Activated T-helper 1 cell treated with anti-CD3 and anti-CD28 coated beads, Interleukin-12 subunit alpha, Interleukin-12 subunit beta, Interleukin-2, Interleukin-4 antibody, amounts not matched to agents 30 ng/mL and 10 ng/mL and 1 ng/mL, durations not matched to agents 14 hours and 24 hours and 36 hours (primary cell): ENCODE measurements at regions not wholly inside any gene's neighbourhood (a gene's known extent, or its start where the extent isn't known, plus 50 kb on each side); places are given as distances from the start of the nearest gene placed in this dataset.

ENCODE experiments used
- DNase-seq: peaks from one replicate; pipeline ENCODE4 v3.0.0; 2021; ENCODE audit warnings: low spot score
- H3K27ac Mint-ChIP-seq: one replicate; pipeline ENCODE4 v1.8.0; 2021; ENCODE audit warnings: mild to moderate bottlenecking, mixed read lengths
- H3K27me3 Mint-ChIP-seq: one replicate; pipeline ENCODE4 v1.8.0; 2022; ENCODE audit warnings: mild to moderate bottlenecking, moderate library complexity, mixed read lengths; ENCODE audit not compliant: insufficient read depth
- H3K36me3 Mint-ChIP-seq: one replicate; pipeline ENCODE4 v1.8.0; 2021; ENCODE audit warnings: low read depth, mixed read lengths
- H3K4me1 Mint-ChIP-seq: one replicate; pipeline ENCODE4 v1.8.0; 2021; ENCODE audit warnings: low read depth, mixed read lengths
- H3K4me3 Mint-ChIP-seq: one replicate; pipeline ENCODE4 v1.8.0; 2021; ENCODE audit warnings: mild to moderate bottlenecking, moderate library complexity, mixed read lengths
- H3K9me3 Mint-ChIP-seq: one replicate; pipeline ENCODE4 v1.8.0; 2021; ENCODE audit warnings: mixed read lengths
- intact Hi-C: fragments of 100-400 bp; cut with micrococcal nuclease; formaldehyde crosslinking; loops from one replicate; pipeline ENCODE4 v1.15.1; 2024

DNA sequence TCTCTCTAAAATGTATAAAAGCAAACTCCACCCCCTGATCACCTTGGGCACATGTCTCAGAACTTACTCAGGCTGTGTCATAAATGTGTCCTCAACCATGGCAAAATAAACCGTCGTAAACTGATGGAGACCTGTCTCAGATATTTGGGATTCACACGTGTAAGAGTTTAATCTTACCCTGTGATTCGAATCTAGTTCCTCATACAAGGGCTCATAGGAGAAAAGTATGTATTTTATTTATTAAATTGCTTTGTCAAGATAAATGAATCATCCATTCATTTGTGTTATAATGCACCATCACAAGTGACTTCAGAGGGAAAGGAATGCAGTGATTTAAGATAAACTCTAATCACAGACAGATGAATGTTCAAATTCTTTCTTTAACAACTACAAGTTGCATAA lies 712.5 kb upstream of the LRATD1 start:
- Mint-ChIP-seq H3K4me1 (no peaks in the 10 kb centered on the region), H3K4me3 (no peak overlapping the region), H3K9me3 (peaks cover 15% of the 10 kb centered on the region), H3K27me3 (no peaks in the 10 kb centered on the region), H3K27ac (no peak overlapping the region), H3K36me3 (no peaks in the 10 kb centered on the region)
- no peak for DNase-seq
- intact Hi-C loops = no loop called here

- intact Hi-C loops = no loop called here
Observed at GRCh38 chr2:13921245-13921644, 711.3 kb upstream of the LRATD1 start.

DNA sequence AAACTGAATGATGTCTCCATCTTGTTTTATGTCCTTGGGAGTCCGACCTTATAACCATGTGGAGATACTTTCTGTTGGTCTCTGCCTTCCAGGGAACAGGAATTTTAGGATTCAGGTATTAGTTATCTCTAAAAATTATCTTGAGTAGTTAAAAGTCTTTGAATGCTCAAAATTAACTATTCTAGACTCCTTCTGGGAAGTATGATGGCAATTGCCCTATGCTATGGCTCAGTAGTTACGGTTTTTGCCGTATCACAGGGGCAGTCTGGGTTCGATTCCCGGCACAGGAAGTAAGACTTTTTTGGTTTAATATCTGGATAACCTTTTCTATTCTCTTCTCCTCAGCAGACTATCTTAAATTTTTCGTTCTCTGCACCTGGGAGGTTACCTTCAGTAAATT lies 708.7 kb upstream of the LRATD1 start:
- Mint-ChIP-seq H3K4me1 (no peaks in the 10 kb centered on the region), H3K27me3 (no peaks in the 10 kb centered on the region), H3K4me3 (no peak overlapping the region), H3K36me3 (no peaks in the 10 kb centered on the region), H3K27ac (no peak overlapping the region), H3K9me3 (peaks cover 30% of the 10 kb centered on the region)
- intact Hi-C loops = no loop called here
- no peak for DNase-seq

More at GRCh38 chr2:13921245-13921644, 711.3 kb upstream of the LRATD1 start:
- no peak overlapping the region for H3K4me3 Mint-ChIP-seq
- H3K9me3 Mint-ChIP-seq = peaks cover 15% of the 10 kb centered on the region
- no peaks in the 10 kb centered on the region for H3K27me3 Mint-ChIP-seq
- H3K4me1 Mint-ChIP-seq = no peaks in the 10 kb centered on the region
- H3K36me3 Mint-ChIP-seq = no peaks in the 10 kb centered on the region
- DNase-seq = no peak
- no peak overlapping the region for H3K27ac Mint-ChIP-seq

DNA sequence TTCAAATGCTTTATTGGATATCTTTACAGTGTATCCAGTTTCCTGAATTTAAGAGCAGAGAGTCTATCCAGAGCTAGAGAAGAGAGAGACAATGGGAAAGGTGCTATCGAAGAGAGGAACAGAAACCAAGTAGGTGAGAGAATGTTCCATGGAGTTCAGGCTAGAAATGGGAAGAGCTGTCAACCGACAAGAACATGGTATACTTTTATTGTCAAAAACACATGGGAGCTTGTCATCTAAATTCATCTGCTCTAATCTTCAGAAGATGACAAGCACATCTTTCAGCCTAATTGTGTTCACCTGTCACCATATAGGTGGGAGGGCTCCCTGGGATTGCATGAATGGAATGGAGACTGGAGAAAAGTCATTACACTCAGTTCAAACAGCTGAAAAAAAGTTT lies 690.4 kb upstream of the LRATD1 start:
- no peaks in the 10 kb centered on the region for H3K27me3 Mint-ChIP-seq
- no peak overlapping the region for H3K27ac Mint-ChIP-seq
- no peaks in the 10 kb centered on the region for H3K9me3 Mint-ChIP-seq
- intact Hi-C loops = no loop called here
- H3K4me3 Mint-ChIP-seq = no peak overlapping the region
- no peak for DNase-seq
- no peaks in the 10 kb centered on the region for H3K4me1 Mint-ChIP-seq
- no peaks in the 10 kb centered on the region for H3K36me3 Mint-ChIP-seq

DNA sequence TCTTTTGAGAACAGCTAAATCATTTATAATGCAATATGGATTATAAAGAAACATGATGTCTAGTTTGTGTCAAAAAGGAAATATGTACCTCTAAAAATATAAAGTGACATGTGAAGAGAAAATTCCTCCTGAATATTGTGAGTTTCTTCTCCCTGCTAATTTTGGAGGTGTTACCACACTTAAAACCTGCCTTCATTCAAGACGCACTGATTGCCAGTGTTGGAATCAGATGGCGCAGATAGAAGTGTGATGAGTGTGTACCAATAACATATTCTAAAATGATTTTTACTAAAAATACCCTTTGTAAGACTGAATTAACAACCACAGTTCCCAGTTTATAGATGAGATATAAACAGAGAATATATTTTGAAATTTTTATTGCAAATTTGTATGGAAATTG lies 681.8 kb upstream of the LRATD1 start:
- Mint-ChIP-seq H3K27me3 (no peaks in the 10 kb centered on the region), H3K27ac (no peak overlapping the region), H3K36me3 (no peaks in the 10 kb centered on the region), H3K4me1 (no peaks in the 10 kb centered on the region), H3K9me3 (peaks cover 11% of the 10 kb centered on the region), H3K4me3 (no peak overlapping the region)
- no peak for DNase-seq
- intact Hi-C loops = no loop called here

DNA sequence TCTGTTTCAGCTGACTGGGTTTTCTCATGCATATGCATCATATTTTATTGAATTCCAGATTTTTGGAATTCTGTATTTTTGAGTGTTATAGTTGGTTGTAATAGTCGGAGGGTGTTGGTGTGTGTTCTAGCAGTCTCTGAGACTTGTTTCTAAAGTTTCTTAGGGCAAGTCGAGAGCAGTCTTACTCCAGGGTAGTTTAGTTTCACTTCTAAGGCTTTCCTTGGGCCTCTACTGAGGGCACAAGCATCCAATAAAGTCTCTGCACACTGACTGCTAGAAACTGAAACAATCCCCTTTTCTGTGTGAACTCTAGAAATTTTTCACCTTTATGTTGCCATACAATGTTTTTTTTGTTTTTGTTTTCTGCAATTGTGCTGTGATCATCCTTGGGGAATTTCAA lies 663.7 kb upstream of the LRATD1 start:
- no peak overlapping the region for H3K27ac Mint-ChIP-seq
- no peaks in the 10 kb centered on the region for H3K4me1 Mint-ChIP-seq
- no peak for DNase-seq
- no peaks in the 10 kb centered on the region for H3K27me3 Mint-ChIP-seq
- intact Hi-C loops = no loop called here
- H3K9me3 Mint-ChIP-seq = no peaks in the 10 kb centered on the region
- H3K36me3 Mint-ChIP-seq = no peaks in the 10 kb centered on the region
- H3K4me3 Mint-ChIP-seq = no peak overlapping the region

- Mint-ChIP-seq H3K9me3 (peaks cover 16% of the 10 kb centered on the region), H3K27me3 (no peaks in the 10 kb centered on the region), H3K27ac (no peak overlapping the region), H3K4me3 (no peak overlapping the region), H3K4me1 (no peaks in the 10 kb centered on the region), H3K36me3 (no peaks in the 10 kb centered on the region)
- intact Hi-C loops = no loop called here
- no peak for DNase-seq
Observed at GRCh38 chr2:13986119-13986720, 646.3 kb upstream of the LRATD1 start.

GRCh38 chr2:13996527-13996926 lies 636.0 kb upstream of the LRATD1 start:
- DNase-seq = no peak
- Mint-ChIP-seq H3K9me3 (peaks cover 35% of the 10 kb centered on the region), H3K27me3 (no peaks in the 10 kb centered on the region), H3K36me3 (no peaks in the 10 kb centered on the region), H3K4me1 (no peaks in the 10 kb centered on the region), H3K4me3 (no peak overlapping the region), H3K27ac (no peak overlapping the region)
- intact Hi-C loops = no loop called here

GRCh38 chr2:14011190-14011589 lies 621.3 kb upstream of the LRATD1 start:
- DNase-seq = no peak
- H3K36me3 Mint-ChIP-seq = no peaks in the 10 kb centered on the region
- H3K4me1 Mint-ChIP-seq = no peaks in the 10 kb centered on the region
- intact Hi-C loops = no loop called here
- H3K9me3 Mint-ChIP-seq = no peaks in the 10 kb centered on the region
- H3K27ac Mint-ChIP-seq = no peak overlapping the region
- no peak overlapping the region for H3K4me3 Mint-ChIP-seq
- no peaks in the 10 kb centered on the region for H3K27me3 Mint-ChIP-seq

DNA sequence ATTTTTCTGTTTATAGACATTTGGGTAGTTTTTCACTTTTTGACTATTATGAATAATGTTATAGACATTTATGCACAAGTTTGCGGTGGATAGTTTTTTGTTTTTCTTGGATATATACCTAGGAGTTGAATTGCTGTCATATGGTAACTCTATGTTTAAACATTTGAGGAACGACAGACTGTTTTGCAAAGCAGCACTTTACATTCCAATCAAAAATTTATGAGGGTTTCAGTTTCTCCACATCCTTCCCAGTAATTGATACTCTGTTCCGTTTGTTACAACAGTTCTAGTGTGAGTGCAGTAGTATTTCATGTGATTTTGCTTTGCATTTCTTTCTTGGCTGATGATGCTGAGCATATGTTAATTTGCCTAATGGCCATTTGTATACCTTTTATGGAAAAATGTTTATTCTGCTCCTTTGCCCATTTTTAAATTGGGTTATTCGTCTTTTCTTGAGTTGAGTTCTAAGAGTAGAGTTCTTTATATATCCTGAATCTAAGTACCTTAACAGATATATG lies 617.3 kb upstream of the LRATD1 start:
- Mint-ChIP-seq H3K4me3 (no peak overlapping the region), H3K27ac (no peak overlapping the region), H3K36me3 (no peaks in the 10 kb centered on the region), H3K9me3 (no peaks in the 10 kb centered on the region), H3K4me1 (no peaks in the 10 kb centered on the region), H3K27me3 (no peaks in the 10 kb centered on the region)
- intact Hi-C loops = no loop called here
- no peak for DNase-seq

GRCh38 chr2:14016289-14016955 lies 616.1 kb upstream of the LRATD1 start:
- H3K36me3 Mint-ChIP-seq = no peaks in the 10 kb centered on the region

GRCh38 chr2:14018620-14019019 lies 613.9 kb upstream of the LRATD1 start:
- no peak for DNase-seq
- intact Hi-C loops = no loop called here

More at GRCh38 chr2:14016289-14016955, 616.1 kb upstream of the LRATD1 start:
- DNase-seq = no peak
- H3K27me3 Mint-ChIP-seq = no peaks in the 10 kb centered on the region
- no peak overlapping the region for H3K27ac Mint-ChIP-seq
- intact Hi-C loops = no loop called here
- no peaks in the 10 kb centered on the region for H3K9me3 Mint-ChIP-seq
- no peaks in the 10 kb centered on the region for H3K4me1 Mint-ChIP-seq
- H3K4me3 Mint-ChIP-seq = no peak overlapping the region

DNA sequence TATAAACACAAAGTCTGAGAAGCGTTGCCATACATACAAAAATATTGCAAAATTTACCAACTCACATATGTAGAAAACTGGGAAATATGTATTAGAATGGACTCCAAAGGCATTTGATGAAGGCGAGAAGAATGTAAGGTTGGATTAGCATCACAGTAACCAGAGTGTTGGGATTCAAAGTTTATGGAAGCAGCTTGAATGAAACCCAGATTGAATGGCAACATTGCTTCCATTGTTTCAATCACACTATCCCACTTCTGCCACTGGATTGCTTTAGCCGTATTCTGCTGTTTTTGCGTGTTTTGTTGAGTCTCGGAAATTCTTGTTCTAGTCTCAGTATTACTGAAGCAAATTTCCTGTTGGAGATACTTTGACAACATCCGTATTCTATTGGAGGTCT lies 609.0 kb upstream of the LRATD1 start:
- H3K4me1 Mint-ChIP-seq = no peaks in the 10 kb centered on the region
- no peaks in the 10 kb centered on the region for H3K36me3 Mint-ChIP-seq
- DNase-seq = no peak
- intact Hi-C loops = no loop called here
- H3K9me3 Mint-ChIP-seq = no peaks in the 10 kb centered on the region
- H3K27ac Mint-ChIP-seq = no peak overlapping the region
- H3K27me3 Mint-ChIP-seq = no peaks in the 10 kb centered on the region
- H3K4me3 Mint-ChIP-seq = no peak overlapping the region

More at GRCh38 chr2:14018620-14019019, 613.9 kb upstream of the LRATD1 start:
- H3K4me1 Mint-ChIP-seq = no peaks in the 10 kb centered on the region
- H3K4me3 Mint-ChIP-seq = no peak overlapping the region
- H3K27me3 Mint-ChIP-seq = no peaks in the 10 kb centered on the region
- no peak overlapping the region for H3K27ac Mint-ChIP-seq
- H3K9me3 Mint-ChIP-seq = no peaks in the 10 kb centered on the region
- no peaks in the 10 kb centered on the region for H3K36me3 Mint-ChIP-seq
